ENCODE measurements at regions not wholly inside any gene's neighbourhood (a gene's known extent, or its start where the extent isn't known, plus 50 kb on each side); places are given as distances from the start of the nearest gene placed in this dataset.

- no peak for DNase-seq (ENCODE audit: low read depth)
Measured at GRCh38 chr7:155867734-155868400, 55.6 kb upstream of the SHH start.

DNA sequence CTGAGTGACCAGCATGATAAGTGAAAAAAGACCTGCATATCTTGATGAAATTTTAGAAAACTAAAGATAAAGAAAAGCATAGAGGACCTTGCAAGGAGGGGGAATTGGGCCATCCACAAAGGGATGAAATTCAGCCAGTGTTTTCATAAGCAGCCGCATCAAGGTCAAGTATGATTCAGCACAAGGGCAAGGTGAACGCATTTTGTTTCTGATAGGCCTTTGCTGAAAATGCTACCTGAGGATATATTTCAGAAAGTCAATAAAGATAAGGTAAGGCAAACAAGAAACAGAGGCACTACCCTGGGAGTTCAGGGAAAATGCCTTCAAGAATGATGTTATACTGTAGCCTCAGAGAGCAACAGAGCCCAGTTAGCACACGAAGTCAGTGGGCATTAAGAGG, 55.0 kb upstream of the SHH start:
- no peak for DNase-seq (ENCODE audit: low read depth)

DNA sequence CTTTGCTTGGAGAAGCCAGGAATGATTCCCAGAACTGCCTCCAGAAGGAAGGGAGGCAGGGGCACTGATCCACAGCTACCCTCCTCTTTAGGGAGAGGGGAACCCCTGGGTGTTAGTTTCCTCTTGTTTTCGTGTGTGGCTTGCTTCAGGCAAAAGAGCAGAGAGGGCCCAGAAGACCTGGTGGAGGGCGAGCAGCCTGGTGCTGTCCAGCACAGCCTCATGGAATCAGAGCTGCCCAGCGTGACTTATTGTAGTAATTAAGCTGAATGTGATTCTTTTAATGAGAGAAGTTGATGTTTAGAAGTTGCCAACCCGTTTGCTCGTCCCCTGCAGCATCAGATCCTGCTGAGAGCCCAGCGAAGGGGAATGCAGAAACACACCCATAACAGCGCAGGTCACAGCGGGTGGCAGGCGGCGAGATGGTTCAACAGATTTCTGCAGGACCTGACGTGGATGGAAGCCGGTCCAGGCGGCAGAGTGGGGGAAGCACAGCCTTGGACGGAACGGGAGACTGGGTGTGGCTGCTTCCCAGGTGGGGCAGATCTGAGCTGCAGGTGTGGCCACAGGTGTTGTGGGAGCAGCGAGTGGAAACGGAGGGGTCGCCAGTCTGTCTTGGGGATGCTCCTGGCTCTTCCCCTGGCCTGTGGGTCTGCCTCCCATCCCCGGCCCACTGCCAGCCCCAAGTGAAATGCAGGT, 53.7 kb upstream of the SHH start:
- no peak for DNase-seq (ENCODE audit: low read depth)

GRCh38 chr7:155864991-155865690, 52.9 kb upstream of the SHH start:
- no peak for DNase-seq (ENCODE audit: low read depth)

GRCh38 chr7:155864271-155864985, 52.2 kb upstream of the SHH start:
- DNase-seq (ENCODE audit: low read depth) = no peak

- no peak for DNase-seq (ENCODE audit: low read depth)
Measured at GRCh38 chr7:155863721-155864151, 51.5 kb upstream of the SHH start.

- no peak for DNase-seq (ENCODE audit: low read depth)
Measured at GRCh38 chr7:155862123-155862892, 50.0 kb upstream of the SHH start.
